ENCODE measurements at regions not wholly inside any gene's neighbourhood (a gene's known extent, or its start where the extent isn't known, plus 50 kb on each side); places are given as distances from the start of the nearest gene placed in this dataset.

- TF ChIP-seq KDM1A (CRISPR knock-in tag; IDR thresholded peaks at IDR 0.05) (no peak), HINFP (CRISPR knock-in tag; IDR thresholded peaks at IDR 0.05; ENCODE audit: low read depth) (no peak)
- no peak for DNase-seq (ENCODE audit: low spot score)
- POLR2A ChIA-PET: no interaction called here
- Histone ChIP-seq H3K4me2 (ENCODE audit: low read depth, low read length) (no peak overlapping the region), H2AFZ (ENCODE audit: low read length) (no peak overlapping the region), H3K4me3 (replicated peaks in 1 of 3; ENCODE audit: insufficient read depth in 1 of 3, low read depth in 2 of 3, low read length in 3 of 3) (no peak overlapping the region), H3K4me1 (ENCODE audit: insufficient read depth, low read length) (0 out of 2 replicates have a peak, but pooled peaks cover 5% of the 10 kb centered on the region), H3K9me3 (ENCODE audit: low read length) (no peaks in the 10 kb centered on the region), H3K79me2 (ENCODE audit: insufficient read depth, low read length) (no peaks in the 10 kb centered on the region), H3K9ac (ENCODE audit: insufficient read depth, low read depth, low read length) (no peak overlapping the region), H3K27me3 (ENCODE audit: control insufficient read depth in 1 of 2, insufficient read depth in 2 of 2, low read length in 2 of 2) (peaks cover 6 to 45% of the 10 kb centered on the region in 2 experiments), H4K20me1 (ENCODE audit: insufficient read depth, low read length) (peaks cover 2% of the 10 kb centered on the region; the same call in 1 of the 2 replicates), H3K36me3 (replicated peaks in 1 of 2; ENCODE audit: control insufficient read depth in 1 of 2, insufficient read depth in 2 of 2, low read length in 2 of 2) (no peaks in the 10 kb centered on the region), H3K27ac (ENCODE audit: extremely low read length, insufficient read depth, low read length) (no peak overlapping the region)
- WGBS (ENCODE audit: low lambda C conversion rate): 8% methylated on average over 1 of the region's 8 CpGs
- in situ Hi-C loops (cut with HindIII; ENCODE audit: extremely low pct_ligation_motif_present, low pct_unique_long_range_greater_than_20kb): no loop called here
- CTCF ChIA-PET (ENCODE audit: low intra/inter-chr PET ratio, low total read pairs): no interaction called here
- no TSS peak for BruUV-seq (replicated peaks)
- intact Hi-C loops (cut with micrococcal nuclease; ENCODE audit: unreplicated experiment): no loop called here
- no peak for FAIRE-seq
- ATAC-seq: no peak
Measured at GRCh38 chr22:49629261-49629570, 198.5 kb downstream of the BRD1 start.

- TF ChIP-seq NR2C2 (CRISPR knock-in tag; IDR thresholded peaks at IDR 0.05; ENCODE audit: borderline replicate concordance): no peak
- no peak for TF ChIP-seq YEATS4 (CRISPR knock-in tag; IDR thresholded peaks at IDR 0.05; ENCODE audit: borderline replicate concordance)
- no peak for TF ChIP-seq ZNF709 (CRISPR knock-in tag; IDR thresholded peaks at IDR 0.05)
- TF ChIP-seq TSC22D2 (CRISPR knock-in tag; IDR thresholded peaks at IDR 0.05; ENCODE audit: borderline replicate concordance): no peak
- no peak for TF ChIP-seq ZNF75D (CRISPR knock-in tag; IDR thresholded peaks at IDR 0.05; ENCODE audit: borderline replicate concordance)
- TF ChIP-seq ZNF354B (CRISPR knock-in tag; IDR thresholded peaks at IDR 0.05): no peak
- TF ChIP-seq NFKBIZ (CRISPR knock-in tag; IDR thresholded peaks at IDR 0.05): no peak
- TF ChIP-seq ZNF225 (CRISPR knock-in tag; IDR thresholded peaks at IDR 0.05): no peak
- no peak for TF ChIP-seq PREB (CRISPR knock-in tag; IDR thresholded peaks at IDR 0.05)
- H3K27me3 ChIP-seq (ENCODE audit: control insufficient read depth in 1 of 2, insufficient read depth in 2 of 2, low read length in 2 of 2): peaks cover 6 to 45% of the 10 kb centered on the region in 2 experiments
- no peak overlapping the region for H3K4me3 ChIP-seq (replicated peaks in 1 of 3; ENCODE audit: insufficient read depth in 1 of 3, low read depth in 2 of 3, low read length in 3 of 3)
- no peak overlapping the region for H2AFZ ChIP-seq (ENCODE audit: low read length)
- no peaks in the 10 kb centered on the region for H3K79me2 ChIP-seq (ENCODE audit: insufficient read depth, low read length)
- no peaks in the 10 kb centered on the region for H3K36me3 ChIP-seq (replicated peaks in 1 of 2; ENCODE audit: control insufficient read depth in 1 of 2, insufficient read depth in 2 of 2, low read length in 2 of 2)
- no peak for DNase-seq (ENCODE audit: low spot score)
- in situ Hi-C loops (cut with HindIII; ENCODE audit: extremely low pct_ligation_motif_present, low pct_unique_long_range_greater_than_20kb): no loop called here
- 24% methylated on average over 8 of the region's 27 CpGs for WGBS (ENCODE audit: low lambda C conversion rate)
- H3K4me1 ChIP-seq (ENCODE audit: insufficient read depth, low read length): 0 out of 2 replicates have a peak, but pooled peaks cover 5% of the 10 kb centered on the region
- no peaks in the 10 kb centered on the region for H3K9me3 ChIP-seq (ENCODE audit: low read length)
- ChIA-PET POLR2A (no interaction called here), CTCF (ENCODE audit: low intra/inter-chr PET ratio, low total read pairs) (no interaction called here)
- H4K20me1 ChIP-seq (ENCODE audit: insufficient read depth, low read length): peaks cover 2% of the 10 kb centered on the region; the same call in 1 of the 2 replicates
- no peak for ATAC-seq
- BruUV-seq (replicated peaks): no TSS peak
- H3K9ac ChIP-seq (ENCODE audit: insufficient read depth, low read depth, low read length): no peak overlapping the region
- H3K4me2 ChIP-seq (ENCODE audit: low read depth, low read length): no peak overlapping the region
- FAIRE-seq: no peak
- H3K27ac ChIP-seq (ENCODE audit: extremely low read length, insufficient read depth, low read length): no peak overlapping the region
- intact Hi-C loops (cut with micrococcal nuclease; ENCODE audit: unreplicated experiment): no loop called here
Measured at GRCh38 chr22:49628391-49629260, 199.0 kb downstream of the BRD1 start.

Data from HepG2 (cell line).